22Rv1 (cell line): ENCODE measurements at regions not wholly inside any gene's neighbourhood (a gene's known extent, or its start where the extent isn't known, plus 50 kb on each side); places are given as distances from the start of the nearest gene placed in this dataset.

Experiments used
- CTCF ChIP-seq: fragments of 450-650 bp; IDR thresholded peaks from 2 replicates; pipeline ENCODE4 v1.5.1; 2017; ENCODE audit warnings: mild to moderate bottlenecking
- ZFX ChIP-seq: fragments of 450-650 bp; IDR thresholded peaks from 2 replicates; pipeline ENCODE4 v1.6.1; 2017; ENCODE audit warnings: antibody characterized with exemption, borderline replicate concordance

- no peak for TF ChIP-seq CTCF
- TF ChIP-seq ZFX = no peak
These were observed 321.7 kb upstream of the OR4E1 start for GRCh38 chr14:21995332-21995731.
